T-helper 2 cell treated with Interferon-gamma antibody and Interleukin-4, amounts not matched to agents 5 μg/mL and 100 μg/mL, for 36 hours (primary cell): ENCODE measurements at regions not wholly inside any gene's neighbourhood (a gene's known extent, or its start where the extent isn't known, plus 50 kb on each side); places are given as distances from the start of the nearest gene placed in this dataset.
A peak's percentile ranks its signal among the peaks of the same experiment; 100 is the strongest.
"Not testable (repeated sequence)": the region's sequence is repeated elsewhere in the genome, so short reads cannot be mapped to it uniquely, and the experiment has no call there.

Experiments
- DNase-seq: peaks from one replicate; pipeline ENCODE4 v3.0.0; 2021; ENCODE audit warnings: low spot score
- H3K27ac Mint-ChIP-seq: one replicate; pipeline ENCODE4 v1.8.0; 2021; ENCODE audit warnings: mild to moderate bottlenecking, mixed read lengths
- H3K27me3 Mint-ChIP-seq: one replicate; pipeline ENCODE4 v1.8.0; 2021; ENCODE audit warnings: low read depth, mixed read lengths
- H3K36me3 Mint-ChIP-seq: one replicate; pipeline ENCODE4 v1.8.0; 2021; ENCODE audit warnings: low read depth, mixed read lengths
- H3K4me1 Mint-ChIP-seq: one replicate; pipeline ENCODE4 v1.8.0; 2021; ENCODE audit warnings: low read depth, mixed read lengths
- H3K4me3 Mint-ChIP-seq: one replicate; pipeline ENCODE4 v1.8.0; 2022; ENCODE audit warnings: mild to moderate bottlenecking, moderate library complexity, mixed read lengths
- H3K9me3 Mint-ChIP-seq: one replicate; pipeline ENCODE4 v1.8.0; 2021; ENCODE audit warnings: mixed read lengths

DNA sequence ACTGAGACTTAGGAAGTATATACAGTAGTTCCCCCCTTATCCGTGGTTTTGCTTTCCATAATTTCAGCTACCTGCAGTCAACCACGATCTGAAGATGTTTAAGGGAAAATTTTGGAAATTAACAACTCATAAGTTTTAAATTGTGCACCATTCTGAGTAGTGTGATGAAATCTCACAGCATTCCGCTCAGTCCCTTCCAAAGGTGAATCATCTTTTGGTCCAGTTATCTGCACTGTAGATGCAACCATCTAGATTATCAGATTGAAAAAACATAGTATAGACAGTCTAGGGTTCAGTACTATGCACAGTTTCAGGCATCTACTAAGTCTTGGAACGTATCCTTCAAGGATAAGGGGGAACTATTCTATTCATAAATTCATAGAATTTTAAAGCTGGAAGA is 109.0 kb downstream of the ANXA3 start:
- Mint-ChIP-seq H3K36me3 (no peaks in the 10 kb centered on the region), H3K4me3 (no peak overlapping the region), H3K27ac (no peak overlapping the region), H3K27me3 (peaks cover 18% of the 10 kb centered on the region), H3K9me3 (no peaks in the 10 kb centered on the region), H3K4me1 (peaks cover 64% of the 10 kb centered on the region)
- DNase-seq = no peak

DNA sequence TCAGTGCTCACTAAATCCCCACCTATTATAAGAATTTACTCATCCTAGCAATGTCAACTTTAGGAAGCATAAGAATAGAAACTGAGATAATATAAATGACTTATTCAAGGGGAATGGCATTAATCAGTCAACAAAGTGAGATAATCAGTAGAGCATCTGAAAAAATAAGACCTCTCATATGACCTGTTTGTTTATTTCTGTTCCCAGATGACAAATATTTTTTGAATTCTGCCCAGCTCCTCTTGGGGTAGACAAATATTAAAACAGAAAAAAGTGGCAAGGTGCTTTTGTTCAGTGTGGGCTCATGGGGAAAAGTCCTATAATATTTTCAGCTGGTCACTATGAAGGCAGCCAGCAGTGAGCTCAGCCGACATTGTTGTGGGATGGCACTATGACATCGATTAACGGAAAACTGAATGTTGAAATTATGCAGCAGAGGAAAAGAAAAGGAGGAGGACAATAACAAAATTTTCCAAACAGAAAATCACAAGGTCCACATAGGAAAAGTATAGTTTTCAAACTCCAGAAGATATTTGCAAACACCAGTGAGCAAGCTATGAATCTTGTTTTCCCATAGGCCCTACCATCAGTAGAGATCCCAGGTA is 109.6 kb downstream of the ANXA3 start:
- Mint-ChIP-seq H3K4me3 (no peak overlapping the region), H3K27ac (no peak overlapping the region), H3K27me3 (peaks cover 16% of the 10 kb centered on the region), H3K9me3 (no peaks in the 10 kb centered on the region), H3K4me1 (peaks cover 61% of the 10 kb centered on the region), H3K36me3 (no peaks in the 10 kb centered on the region)
- DNase-seq = no peak

DNA sequence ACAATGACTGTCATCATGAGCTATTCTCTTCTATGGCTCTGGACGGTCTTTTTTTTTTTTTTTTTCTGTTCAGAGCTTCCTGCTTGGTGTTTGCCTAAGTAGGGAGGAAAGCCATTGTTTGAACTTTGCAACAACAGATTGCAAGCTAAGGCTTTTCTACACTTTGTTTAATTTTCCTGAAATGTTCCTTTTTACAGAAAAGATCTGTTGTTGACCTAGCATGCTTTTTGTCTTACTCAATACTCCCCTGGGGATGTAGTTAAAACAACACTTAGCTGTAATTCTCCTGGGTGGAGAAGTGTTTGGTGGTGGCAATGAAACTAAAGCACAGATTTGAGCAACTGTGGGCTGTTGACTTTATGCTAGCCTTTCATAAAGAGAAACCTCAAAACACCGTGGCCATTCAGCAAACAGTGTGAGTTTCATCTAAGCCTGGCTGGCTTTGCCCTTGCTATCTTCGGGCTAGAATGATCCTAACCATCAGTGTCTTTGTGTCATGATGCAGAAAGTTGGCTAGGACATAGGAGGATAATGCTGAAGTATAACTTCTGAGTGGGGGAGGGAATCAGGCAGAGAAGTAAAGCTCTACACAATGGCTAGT is 110.5 kb downstream of the ANXA3 start:
- H3K27me3 Mint-ChIP-seq = peaks cover 16% of the 10 kb centered on the region
- peaks cover 58% of the 10 kb centered on the region for H3K4me1 Mint-ChIP-seq
- no peak overlapping the region for H3K27ac Mint-ChIP-seq

DNA sequence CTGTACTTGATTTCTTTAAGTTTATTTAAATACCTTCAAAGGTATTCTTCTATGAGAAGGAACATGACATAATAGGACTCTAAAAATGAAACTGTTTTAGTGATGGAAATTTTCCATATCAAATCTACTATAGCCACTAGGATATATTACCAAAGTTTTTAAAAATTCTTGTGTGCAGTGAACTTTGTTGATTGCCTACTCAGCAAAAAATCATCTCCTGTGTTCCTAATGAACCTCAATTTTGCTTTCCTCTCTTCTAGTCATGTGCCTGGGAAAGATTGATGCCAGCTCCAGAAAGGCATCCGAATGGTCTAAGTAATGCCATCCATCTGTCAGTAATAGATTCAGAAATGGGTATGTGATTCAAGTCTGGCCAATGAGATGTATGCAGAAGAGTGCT is 111.1 kb downstream of the ANXA3 start:
- Mint-ChIP-seq H3K36me3 (no peaks in the 10 kb centered on the region), H3K4me1 (peaks cover 55% of the 10 kb centered on the region), H3K9me3 (no peaks in the 10 kb centered on the region), H3K27me3 (peaks cover 16% of the 10 kb centered on the region), H3K4me3 (no peak overlapping the region), H3K27ac (no peak overlapping the region)
- DNase-seq = no peak

More for the DNA sequence above, 110.5 kb downstream of the ANXA3 start:
- no peaks in the 10 kb centered on the region for H3K36me3 Mint-ChIP-seq
- peak overlapping the region; percentile 0 for H3K4me3 Mint-ChIP-seq
- H3K9me3 Mint-ChIP-seq = no peaks in the 10 kb centered on the region
- no peak for DNase-seq

DNA sequence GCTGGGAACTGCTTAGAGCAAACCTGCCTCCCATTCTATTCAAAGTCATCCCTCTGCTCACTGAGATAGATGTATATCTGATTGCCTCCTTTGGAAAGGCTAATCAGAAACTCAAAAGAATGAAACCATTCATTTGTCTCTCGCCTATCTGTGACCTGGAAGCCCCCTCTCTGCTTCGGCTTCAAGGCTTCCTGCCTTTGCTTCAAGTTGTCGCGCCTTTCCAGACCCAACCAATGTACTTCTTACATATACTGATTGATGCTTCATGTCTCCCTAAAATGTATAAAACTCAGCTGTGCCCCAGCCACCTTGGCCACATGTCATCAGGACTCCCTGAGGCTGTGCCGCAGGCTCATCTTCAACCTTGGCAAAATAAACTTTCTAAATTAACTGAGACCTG is 111.9 kb upstream of the BMP2K start:
- H3K27ac Mint-ChIP-seq, H3K36me3 Mint-ChIP-seq, H3K9me3 Mint-ChIP-seq, DNase-seq, H3K4me3 Mint-ChIP-seq: not testable (repeated sequence)
- peaks cover 47% of the 10 kb centered on the region for H3K4me1 Mint-ChIP-seq
- H3K27me3 Mint-ChIP-seq = peaks cover 16% of the 10 kb centered on the region

DNA sequence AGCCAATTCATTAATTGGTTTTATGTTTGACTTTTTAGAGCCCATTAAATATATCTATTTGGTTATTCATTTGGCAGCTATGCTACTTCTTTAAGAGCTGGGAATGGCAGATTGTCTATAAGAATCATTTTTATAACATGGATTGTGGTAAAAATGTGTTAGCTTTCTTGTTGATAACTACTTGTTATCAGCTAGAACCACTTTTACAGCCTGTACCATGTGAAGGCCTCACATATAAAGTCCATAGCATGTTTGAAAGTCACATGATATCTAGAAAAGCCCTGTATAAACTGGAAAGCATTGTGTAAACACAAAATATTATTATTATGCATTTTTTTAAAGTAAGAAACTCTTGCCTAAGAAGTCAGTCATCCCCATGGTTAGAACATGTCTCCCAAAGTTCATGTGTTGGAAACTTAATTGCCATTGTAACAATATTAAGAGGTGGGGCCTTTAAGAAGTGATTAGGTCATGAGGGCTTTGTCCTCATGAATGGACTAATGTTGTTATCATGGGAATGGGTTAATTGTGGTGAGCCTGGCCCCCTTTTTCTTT is 110.9 kb upstream of the BMP2K start:
- H3K4me3 Mint-ChIP-seq = no peak overlapping the region
- no peaks in the 10 kb centered on the region for H3K9me3 Mint-ChIP-seq
- H3K27me3 Mint-ChIP-seq = peaks cover 18% of the 10 kb centered on the region
- H3K36me3 Mint-ChIP-seq = no peaks in the 10 kb centered on the region
- no peak overlapping the region for H3K27ac Mint-ChIP-seq
- peaks cover 42% of the 10 kb centered on the region for H3K4me1 Mint-ChIP-seq
- DNase-seq = no peak

DNA sequence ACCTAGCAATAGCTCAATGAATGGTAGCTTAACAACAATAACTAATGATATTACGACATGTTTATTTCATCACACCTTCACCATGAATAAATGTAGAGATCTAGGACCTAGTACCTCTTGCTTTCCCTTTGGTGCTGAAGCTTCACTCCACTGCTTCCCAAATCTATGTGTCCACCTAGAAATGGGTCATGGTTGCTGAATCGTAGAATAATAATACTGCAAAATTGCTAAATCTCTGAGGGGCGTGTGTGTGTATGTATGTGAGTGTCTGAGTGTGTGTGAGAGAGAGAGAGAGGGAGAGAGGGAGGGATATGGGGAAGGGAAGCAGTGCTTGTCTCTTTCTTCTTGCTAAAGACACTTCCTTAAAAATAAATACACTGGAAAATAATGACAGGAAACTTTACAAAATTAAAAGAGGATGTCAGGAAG is 109.3 kb upstream of the BMP2K start:
- no peak for DNase-seq
- peaks cover 12% of the 10 kb centered on the region for H3K27me3 Mint-ChIP-seq

DNA sequence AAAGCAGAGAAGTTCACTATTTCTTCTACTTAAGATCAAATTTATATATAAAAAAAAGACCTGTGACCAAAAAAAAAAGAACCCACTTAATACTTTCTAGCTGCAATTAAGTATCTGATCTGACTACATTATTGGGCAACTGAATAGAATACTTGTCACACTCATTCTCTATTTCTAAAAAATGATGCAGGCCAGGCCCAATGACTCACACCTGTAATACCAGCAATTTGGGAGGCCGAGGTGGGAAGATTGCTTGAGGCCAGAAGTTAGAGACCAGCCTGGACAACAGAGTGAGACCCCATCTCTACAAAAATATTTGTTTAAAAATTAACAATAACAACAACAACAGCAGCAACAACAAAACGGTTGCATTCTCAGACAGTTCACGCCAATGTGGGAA is 108.8 kb upstream of the BMP2K start:
- H3K36me3 Mint-ChIP-seq = no peaks in the 10 kb centered on the region
- H3K9me3 Mint-ChIP-seq = no peaks in the 10 kb centered on the region
- no peak overlapping the region for H3K27ac Mint-ChIP-seq
- peaks cover 10% of the 10 kb centered on the region for H3K27me3 Mint-ChIP-seq
- H3K4me1 Mint-ChIP-seq = peaks cover 33% of the 10 kb centered on the region
- no peak overlapping the region for H3K4me3 Mint-ChIP-seq
- DNase-seq = no peak

More for the DNA sequence above, 109.3 kb upstream of the BMP2K start:
- Mint-ChIP-seq H3K4me3 (no peak overlapping the region), H3K9me3 (no peaks in the 10 kb centered on the region), H3K36me3 (no peaks in the 10 kb centered on the region), H3K27ac (no peak overlapping the region), H3K4me1 (peaks cover 38% of the 10 kb centered on the region)

DNA sequence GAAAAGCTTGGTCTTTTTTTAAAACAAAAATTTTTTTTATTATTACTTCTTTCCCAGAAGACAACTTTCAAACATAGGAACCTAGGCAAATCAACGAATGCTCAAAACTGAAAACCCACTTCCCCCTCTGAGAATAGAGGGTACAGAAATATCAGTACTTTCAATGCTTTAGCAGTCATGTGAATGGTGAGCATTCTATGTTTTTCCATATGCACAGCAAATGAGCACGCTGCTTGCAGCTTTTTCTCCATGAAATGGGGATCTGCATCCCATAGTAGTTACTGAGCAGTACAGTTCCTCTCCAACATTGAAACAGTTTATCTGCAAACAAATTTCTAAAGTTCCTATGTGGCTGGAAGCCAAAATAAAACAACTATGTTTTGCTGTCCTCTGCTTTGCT is 108.4 kb upstream of the BMP2K start:
- H3K9me3 Mint-ChIP-seq = no peaks in the 10 kb centered on the region
- H3K4me3 Mint-ChIP-seq = no peak overlapping the region
- peaks cover 12% of the 10 kb centered on the region for H3K27me3 Mint-ChIP-seq
- no peaks in the 10 kb centered on the region for H3K36me3 Mint-ChIP-seq
- no peak overlapping the region for H3K27ac Mint-ChIP-seq
- DNase-seq = no peak
- H3K4me1 Mint-ChIP-seq = peaks cover 29% of the 10 kb centered on the region

DNA sequence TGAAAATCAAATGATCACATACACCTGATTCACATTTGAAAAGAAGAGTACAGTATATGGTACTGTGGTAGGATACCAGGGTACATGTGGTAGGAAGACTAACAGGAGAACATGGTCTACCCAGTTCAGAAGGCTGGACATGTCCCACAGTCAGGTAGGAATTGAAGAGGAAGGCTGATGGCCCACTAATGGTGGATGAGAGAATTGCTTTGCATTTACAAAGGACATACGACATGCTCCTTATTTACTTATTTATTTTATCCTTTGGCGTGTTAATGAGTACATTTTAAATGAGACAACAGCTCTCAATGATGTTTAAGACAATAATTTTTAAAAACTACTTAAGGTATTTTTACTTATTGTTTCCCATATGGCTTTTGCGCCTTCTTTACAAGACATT is 106.7 kb upstream of the BMP2K start:
- H3K27ac Mint-ChIP-seq = no peak overlapping the region
- peaks cover 6% of the 10 kb centered on the region for H3K27me3 Mint-ChIP-seq
- H3K36me3 Mint-ChIP-seq = no peaks in the 10 kb centered on the region
- peaks cover 15% of the 10 kb centered on the region for H3K4me1 Mint-ChIP-seq
- no peak for DNase-seq
- no peaks in the 10 kb centered on the region for H3K9me3 Mint-ChIP-seq
- no peak overlapping the region for H3K4me3 Mint-ChIP-seq

DNA sequence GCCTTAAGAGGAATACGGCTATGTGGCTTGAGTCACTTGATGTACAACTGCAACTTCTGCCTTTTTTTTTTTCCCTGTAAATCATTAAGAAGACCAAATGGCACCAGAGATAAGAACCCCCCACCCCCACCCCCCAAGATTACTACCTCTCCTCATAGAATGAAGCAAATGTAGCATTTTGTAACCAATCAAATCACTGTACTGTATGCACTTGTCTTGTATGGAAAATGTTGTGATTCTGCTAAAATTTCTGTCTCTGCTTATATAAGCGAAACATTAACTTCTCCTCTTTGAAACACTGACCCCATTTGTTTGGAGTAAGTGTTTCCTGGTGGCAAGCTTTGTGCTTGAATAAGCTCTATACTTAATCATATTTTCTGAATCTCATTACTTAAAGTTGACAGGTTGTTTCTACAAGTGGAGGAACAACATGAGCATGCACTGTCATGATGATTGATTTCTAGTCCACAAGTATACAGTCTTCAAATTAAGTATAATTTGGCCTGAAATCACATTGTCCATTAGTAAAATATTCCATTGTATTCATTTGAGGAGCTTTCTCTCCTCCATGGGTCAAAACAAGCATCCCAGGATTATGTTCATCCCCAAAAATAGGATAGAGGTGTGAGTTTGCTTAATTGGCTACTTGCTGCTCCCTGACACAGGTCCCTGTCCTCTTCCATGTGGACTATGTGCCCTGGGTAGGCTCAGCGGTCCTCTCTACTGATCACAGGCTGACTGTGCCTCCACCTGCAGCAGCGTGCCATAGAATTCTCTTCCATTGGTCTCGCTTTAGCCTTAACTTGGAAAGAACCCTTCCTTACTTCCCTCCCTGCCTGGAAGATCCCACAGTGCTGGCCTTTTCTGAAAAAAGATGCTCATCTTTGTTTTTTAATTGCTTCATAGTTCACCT is 104.0 kb upstream of the BMP2K start:
- H3K4me3 Mint-ChIP-seq = no peak overlapping the region
- DNase-seq = no peak
- peaks cover 11% of the 10 kb centered on the region for H3K27me3 Mint-ChIP-seq
- no peak overlapping the region for H3K27ac Mint-ChIP-seq
- H3K9me3 Mint-ChIP-seq = peaks cover 3% of the 10 kb centered on the region
- H3K4me1 Mint-ChIP-seq = peaks cover 11% of the 10 kb centered on the region
- H3K36me3 Mint-ChIP-seq = no peaks in the 10 kb centered on the region

DNA sequence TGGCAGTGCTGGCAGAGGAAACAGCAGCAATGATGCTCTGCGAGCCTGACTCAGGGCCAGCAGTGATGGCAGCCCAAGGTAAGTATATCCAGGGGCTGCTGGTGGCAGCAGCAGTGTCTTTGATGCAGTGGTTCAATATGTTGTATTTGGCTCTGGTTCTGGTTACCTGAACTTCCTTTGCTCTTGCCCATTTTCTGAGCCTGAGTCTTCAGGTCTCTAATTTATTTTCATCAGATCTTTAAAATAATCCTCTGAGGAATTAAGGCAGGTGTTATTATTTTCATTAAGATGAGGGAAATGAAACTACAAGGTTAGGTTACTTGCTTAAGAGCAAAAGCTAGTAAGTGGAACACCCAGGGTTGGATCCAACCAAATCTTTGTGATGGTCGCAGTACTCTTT is 102.8 kb upstream of the BMP2K start:
- Mint-ChIP-seq H3K9me3 (peaks cover 3% of the 10 kb centered on the region), H3K4me1 (peaks cover 2% of the 10 kb centered on the region), H3K27ac (no peak overlapping the region), H3K4me3 (no peak overlapping the region), H3K36me3 (no peaks in the 10 kb centered on the region), H3K27me3 (peaks cover 16% of the 10 kb centered on the region)
- DNase-seq = no peak

DNA sequence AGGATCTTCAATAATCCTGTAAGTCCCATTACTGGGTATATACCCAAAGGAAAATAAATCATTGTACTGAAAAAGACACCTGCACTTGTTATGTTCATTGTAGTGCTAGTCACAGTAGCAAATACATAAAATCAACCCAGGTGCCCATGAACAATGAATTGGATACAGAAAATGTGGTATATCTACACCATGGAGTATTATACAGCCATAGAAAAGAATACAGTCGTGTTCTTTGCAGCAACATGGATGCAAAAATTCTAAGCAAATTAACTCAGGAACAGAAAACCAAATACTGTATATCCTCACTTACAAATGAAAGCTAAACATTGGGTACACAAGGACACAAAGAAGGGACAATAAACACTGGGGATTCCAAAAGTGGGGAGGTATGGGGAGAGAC is 100.8 kb upstream of the BMP2K start:
- Mint-ChIP-seq H3K27ac (no peak overlapping the region), H3K4me3 (no peak overlapping the region), H3K27me3 (peaks cover 18% of the 10 kb centered on the region), H3K4me1 (no peaks in the 10 kb centered on the region), H3K36me3 (no peaks in the 10 kb centered on the region), H3K9me3 (peaks cover 3% of the 10 kb centered on the region)
- DNase-seq = no peak

DNA sequence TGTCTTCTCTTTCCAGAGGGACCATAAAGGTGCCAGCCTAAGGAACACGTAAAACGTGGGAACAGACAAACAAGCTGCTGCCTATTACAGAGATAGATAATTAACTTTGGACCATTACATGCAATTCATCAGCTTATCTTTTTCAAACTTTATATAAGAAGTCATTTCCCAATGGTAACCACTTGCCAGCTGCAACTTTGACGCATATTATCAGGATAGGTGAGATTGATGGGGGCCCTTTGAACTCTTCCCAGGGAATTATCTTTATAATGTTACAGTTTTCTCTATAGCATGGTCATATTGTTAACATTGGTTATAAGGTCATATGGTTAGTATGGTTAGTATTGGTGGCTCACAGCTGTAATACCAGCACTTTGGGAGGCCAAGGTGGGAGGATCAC is 94.1 kb upstream of the BMP2K start:
- H3K9me3 Mint-ChIP-seq = no peaks in the 10 kb centered on the region
- H3K4me3 Mint-ChIP-seq = no peak overlapping the region
- no peak for DNase-seq
- H3K27me3 Mint-ChIP-seq = peaks cover 20% of the 10 kb centered on the region
- H3K27ac Mint-ChIP-seq = no peak overlapping the region
- no peaks in the 10 kb centered on the region for H3K36me3 Mint-ChIP-seq
- no peaks in the 10 kb centered on the region for H3K4me1 Mint-ChIP-seq
